HG03175 (cell line): ENCODE measurements at regions not wholly inside any gene's neighbourhood (a gene's known extent, or its start where the extent isn't known, plus 50 kb on each side); places are given as distances from the start of the nearest gene placed in this dataset.

Experiments used
- ATAC-seq: cut with Tn5 transposase; IDR thresholded peaks from one replicate; pipeline ENCODE4 v1.9.1; 2021; ENCODE audit warnings: mild to moderate bottlenecking, moderate library complexity; ENCODE audit not compliant: unreplicated experiment

- no peak for ATAC-seq
Measured at GRCh38 chr1:163406772-163407171, 85.0 kb downstream of the NUF2 start.

DNA sequence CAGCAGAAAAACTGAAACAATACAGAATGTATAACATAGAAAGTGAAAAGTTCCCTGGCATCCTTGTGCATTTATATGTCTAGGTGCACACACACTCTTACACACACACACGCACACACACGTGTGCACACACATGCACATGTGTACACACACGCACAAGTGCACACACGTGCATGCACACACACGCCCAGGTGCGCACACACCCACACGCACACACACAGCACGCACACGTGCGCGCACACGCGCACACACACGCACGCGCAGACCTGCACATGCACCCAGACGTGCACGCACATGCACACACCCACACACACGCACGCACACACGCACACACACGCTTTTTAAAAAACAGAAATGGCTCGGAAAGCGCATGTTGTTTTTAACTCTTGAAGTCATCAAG, 86.5 kb downstream of the NUF2 start:
- no peak for ATAC-seq

DNA sequence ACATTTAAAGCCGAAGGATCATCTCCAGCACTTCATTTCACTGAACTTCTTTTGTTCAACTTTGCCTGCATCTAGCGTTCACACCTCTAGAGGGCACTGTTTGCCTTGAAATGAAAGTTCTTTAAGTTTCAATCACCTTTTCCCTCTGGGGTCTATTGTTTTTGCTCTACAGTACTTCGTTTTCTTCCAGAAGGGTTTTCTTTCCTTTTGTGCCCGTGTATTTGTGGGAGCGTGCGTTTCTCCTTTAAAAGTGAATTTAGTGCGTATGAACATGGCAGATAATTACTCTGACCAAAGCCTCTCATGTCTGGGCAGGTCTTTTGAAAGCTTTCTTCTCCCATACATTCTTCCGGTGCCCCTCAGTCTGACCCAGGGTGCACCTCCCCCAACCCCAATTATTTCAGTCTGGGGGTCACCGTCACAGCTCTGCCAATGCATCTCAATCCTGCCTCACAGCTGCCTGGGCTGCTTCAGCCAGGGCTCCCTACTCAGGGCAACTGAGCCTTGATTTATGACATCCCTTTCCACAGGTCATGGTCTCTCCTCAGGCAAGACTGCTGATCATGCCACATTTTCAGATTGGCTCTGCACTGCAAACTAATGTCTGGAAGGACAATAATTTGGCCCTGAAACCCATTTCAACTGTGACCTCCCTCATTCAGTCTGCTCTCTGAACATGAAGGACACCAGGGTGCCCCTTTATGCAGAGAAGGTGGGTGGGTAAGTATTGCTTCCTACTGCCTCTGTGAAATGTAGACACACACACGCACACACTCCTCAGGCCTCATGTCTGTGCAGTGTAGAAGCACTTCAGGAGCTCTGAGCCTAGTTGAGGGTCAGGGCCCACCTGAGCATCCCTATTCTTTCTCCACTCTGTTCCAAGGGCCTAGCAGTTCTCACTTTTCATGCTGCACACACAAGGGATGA, 88.6 kb downstream of the NUF2 start:
- ATAC-seq: no peak

GRCh38 chr1:163412221-163412620, 90.5 kb downstream of the NUF2 start:
- ATAC-seq: no peak

- ATAC-seq: peak; percentile 91
Measured at GRCh38 chr1:163414778-163415177, 93.0 kb downstream of the NUF2 start.

DNA sequence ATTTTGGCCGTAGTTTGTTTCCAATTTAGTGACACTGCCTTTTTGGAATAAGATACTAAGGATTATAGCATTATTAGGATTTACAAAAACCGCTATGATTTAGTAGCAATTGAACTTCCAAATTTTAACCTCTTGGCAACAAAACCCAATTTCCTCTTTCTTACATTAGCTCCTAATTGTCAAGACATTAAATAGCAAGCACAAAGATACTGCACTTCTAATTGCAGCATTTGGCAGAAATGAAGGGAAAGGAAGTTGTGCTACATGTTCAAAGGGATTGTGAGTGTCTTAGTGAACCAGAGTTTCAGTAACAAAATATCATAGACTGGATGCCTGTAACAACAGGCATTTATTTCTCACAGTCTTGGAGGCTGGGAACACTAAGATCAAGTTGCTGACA, 99.9 kb downstream of the NUF2 start:
- ATAC-seq: no peak

DNA sequence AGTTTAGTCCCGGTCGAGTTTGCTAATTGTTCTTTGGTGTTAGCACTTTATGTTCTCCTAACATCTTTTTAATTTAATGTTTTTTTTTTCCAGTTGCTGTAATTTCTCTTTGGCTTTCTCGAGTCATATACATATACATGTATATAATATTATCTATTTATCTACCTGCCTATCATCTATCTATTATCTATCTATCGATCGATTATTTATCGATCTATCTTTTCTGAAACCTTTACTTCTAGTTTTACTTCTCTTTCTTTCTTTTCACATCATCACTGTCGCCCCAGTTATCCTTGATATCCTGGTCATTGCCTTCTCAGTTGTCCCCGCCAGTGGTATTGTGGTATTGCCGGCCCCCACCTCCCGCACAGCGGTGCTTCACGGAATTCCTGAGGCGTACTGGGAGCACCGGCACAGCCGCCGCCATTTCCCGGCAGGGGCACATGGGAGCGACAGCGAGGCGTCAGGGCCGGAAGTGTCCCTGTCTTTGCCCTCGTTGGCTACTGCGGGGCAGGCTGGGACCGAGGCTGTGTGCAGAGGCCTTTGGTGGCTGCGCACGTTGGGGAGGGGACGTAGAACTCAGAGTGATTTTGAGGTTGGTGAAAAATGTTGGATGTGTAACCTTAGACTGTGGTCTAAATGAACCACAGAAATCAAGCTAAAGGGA, 101.1 kb downstream of the NUF2 start:
- ATAC-seq: no peak

GRCh38 chr1:163426505-163427251, 104.9 kb downstream of the NUF2 start:
- ATAC-seq: no peak

GRCh38 chr1:163427279-163427678, 105.5 kb downstream of the NUF2 start:
- no peak for ATAC-seq

DNA sequence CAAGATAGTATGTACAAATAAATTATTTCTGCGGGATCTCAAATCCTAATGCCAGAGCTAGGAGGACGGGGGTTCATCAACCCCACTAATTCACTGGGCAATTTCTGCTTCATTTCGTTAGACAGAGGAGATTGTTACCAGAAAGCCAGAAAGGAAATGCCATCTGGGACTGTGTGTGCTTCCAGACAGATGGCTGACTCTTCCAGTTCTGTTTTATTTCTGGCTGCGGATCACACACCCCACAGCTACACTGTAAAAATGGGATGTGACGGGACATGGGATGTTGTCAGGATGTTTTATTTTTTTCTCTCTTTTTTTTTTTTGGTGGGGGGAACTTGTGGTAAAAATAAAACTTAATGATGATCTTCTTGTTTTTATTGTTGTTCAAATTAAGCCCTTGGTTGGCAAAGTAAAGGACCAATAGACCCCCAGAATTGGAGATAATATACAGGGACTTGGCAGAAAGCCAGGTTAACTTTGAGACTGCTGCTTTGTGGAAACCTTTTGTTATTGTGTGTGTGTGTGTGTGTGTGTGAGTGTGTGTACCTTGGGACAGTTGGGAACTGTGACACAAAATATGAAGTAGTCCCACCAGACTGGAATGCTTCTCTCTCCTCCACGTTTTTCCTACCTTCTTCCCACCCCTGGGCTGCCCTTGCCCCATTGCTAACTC, 114.5 kb downstream of the NUF2 start:
- no peak for ATAC-seq

DNA sequence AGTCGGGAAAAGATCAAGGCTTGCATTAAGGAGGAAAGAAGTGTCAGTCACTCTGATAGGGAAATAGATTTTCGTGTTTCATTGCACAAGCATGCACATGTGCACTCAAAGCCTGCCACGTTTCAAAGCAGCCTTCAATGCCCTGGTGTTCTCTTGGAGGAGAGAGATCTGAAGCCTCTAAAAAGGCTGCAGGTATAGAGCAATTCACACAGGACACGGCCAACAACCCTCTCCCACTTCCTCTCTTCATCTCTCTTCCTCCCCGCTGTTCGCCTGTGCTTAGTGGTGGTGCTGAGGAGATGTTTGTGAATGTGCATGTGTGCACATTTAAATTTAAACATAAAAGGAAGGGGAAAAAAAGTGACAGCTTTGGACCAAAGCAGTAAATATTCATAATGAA, 117.7 kb downstream of the NUF2 start:
- ATAC-seq: no peak

- no peak for ATAC-seq
Measured at GRCh38 chr1:163440090-163440489, 118.3 kb downstream of the NUF2 start.

GRCh38 chr1:163442231-163442879, 120.6 kb downstream of the NUF2 start:
- ATAC-seq: no peak

DNA sequence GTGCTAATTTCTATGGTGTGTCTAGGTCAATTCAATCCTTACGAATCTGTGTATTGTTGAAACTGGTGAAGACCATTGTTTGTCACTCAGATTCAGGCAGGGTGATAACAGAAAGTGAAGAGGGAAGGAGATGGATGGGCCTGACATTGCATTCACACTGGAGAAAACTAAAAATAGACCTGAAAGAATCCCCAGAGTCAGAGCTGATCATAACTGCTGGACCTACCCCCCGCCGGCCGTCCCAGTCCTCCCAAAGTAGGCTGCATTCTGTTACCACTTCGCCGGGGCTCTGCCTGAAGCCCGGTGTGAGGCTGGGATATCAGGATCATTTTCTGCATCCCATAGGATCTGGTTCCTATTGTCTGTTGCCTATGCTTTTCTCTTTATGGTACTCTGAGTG, 121.1 kb downstream of the NUF2 start:
- ATAC-seq: no peak

DNA sequence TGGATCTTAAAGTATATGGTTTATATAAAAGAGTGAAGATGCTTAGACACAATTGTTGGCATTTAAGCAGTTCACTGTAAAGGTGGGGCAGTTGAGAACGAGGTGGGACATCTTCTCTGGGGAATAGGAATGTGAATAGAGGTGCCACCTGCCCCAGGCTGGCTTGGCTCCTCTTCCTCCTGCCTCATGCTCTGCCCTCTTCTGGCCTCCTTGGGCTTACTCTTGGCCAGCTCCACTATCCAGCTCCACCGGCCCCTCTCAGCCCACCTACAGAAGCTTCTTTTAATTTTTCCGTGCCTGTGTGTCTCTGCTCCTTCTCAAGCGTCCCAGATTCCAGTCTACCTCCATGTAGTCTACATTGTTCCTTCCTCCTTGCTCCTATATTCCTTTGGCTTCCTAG, 122.1 kb downstream of the NUF2 start:
- no peak for ATAC-seq

- ATAC-seq: no peak
Measured at GRCh38 chr1:163444665-163445064, 122.9 kb downstream of the NUF2 start.

- ATAC-seq: no peak
Measured at GRCh38 chr1:163450986-163451385, 129.2 kb downstream of the NUF2 start.

DNA sequence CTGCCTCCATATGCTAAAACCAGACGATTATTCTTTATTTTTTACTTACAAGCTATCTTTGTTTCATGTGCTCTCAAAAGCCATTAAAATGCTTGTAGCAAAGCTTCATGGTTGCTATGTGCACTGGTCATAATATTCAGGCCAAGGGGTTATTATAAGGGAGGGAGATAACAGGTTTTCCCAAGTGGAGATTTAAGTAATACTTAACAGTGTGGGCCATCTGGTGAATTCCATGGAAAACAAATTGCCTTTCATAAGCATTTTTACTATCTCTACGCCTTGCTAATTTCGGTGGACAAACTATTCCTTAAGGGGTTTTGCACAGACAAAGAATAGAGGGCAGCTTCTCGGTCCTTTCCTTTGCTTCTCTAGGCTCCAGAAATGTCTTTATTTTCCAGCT, 137.8 kb downstream of the NUF2 start:
- no peak for ATAC-seq

DNA sequence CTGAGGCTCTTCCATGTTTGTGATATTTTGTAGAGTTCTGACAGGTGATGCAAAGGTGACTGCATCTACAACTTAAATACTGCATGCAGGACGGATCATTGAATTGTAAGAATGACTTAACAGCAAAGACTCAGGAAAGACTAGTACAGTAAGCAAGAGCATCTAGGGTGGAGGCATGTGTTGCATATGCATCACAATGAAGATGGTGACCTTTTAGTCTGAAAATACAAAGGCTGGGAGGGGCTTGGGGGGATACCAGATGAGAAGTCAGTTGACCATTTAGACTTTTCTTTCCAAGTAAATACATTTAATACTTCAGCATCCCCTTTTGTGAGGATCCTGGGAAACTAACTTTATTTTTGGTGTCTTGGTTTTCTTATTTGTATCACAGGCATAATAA, 145.5 kb downstream of the NUF2 start:
- ATAC-seq: no peak

- ATAC-seq: no peak
Measured at GRCh38 chr1:163471779-163472650, 150.3 kb downstream of the NUF2 start.
